HG03175 (cell line): ENCODE measurements at regions not wholly inside any gene's neighbourhood (a gene's known extent, or its start where the extent isn't known, plus 50 kb on each side); places are given as distances from the start of the nearest gene placed in this dataset.
"Not testable (repeated sequence)": the region's sequence is repeated elsewhere in the genome, so short reads cannot be mapped to it uniquely, and the experiment has no call there.

Source experiments
- ATAC-seq: cut with Tn5 transposase; IDR thresholded peaks from one replicate; pipeline ENCODE4 v1.9.1; 2021; ENCODE audit warnings: mild to moderate bottlenecking, moderate library complexity; ENCODE audit not compliant: unreplicated experiment

DNA sequence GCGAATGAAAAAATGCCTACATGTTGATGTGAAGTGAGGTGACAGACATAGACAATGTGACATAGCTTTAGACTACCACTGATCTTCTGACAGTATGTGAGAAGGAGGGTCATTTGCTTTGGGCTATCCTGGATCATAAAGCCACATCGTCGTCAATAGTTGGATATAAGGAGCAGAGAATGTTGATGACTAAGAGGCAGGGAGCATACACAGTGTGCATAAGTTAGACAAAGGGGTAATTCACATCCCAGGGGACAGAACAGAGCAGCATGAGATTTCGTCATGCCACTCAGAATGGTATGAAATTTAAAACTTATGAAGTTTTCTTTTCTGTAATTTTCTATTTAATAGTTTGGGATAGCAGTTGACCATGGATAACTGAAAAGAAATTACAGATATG lies 403.2 kb downstream of the DSC3 start:
- ATAC-seq: no peak

DNA sequence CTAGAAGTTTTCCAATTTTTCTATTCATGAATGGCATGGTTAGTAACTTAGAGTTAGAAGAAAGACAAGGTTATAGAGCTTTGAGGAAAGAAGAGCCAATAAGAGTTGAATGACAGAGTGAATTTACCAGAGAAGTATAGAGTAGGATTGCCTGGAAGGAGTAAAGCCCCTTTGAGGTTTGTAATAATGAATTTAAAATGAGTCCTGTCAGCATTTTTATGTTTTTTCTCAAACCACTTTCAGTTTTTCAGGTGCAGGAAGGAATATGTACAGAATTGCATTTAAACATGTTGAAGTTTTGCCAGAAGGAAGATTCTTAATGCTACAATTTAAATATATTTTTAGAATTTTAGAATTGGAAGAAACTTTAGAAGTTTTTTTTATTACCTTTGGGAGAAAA lies 408.3 kb downstream of the DSC3 start:
- ATAC-seq: no peak

DNA sequence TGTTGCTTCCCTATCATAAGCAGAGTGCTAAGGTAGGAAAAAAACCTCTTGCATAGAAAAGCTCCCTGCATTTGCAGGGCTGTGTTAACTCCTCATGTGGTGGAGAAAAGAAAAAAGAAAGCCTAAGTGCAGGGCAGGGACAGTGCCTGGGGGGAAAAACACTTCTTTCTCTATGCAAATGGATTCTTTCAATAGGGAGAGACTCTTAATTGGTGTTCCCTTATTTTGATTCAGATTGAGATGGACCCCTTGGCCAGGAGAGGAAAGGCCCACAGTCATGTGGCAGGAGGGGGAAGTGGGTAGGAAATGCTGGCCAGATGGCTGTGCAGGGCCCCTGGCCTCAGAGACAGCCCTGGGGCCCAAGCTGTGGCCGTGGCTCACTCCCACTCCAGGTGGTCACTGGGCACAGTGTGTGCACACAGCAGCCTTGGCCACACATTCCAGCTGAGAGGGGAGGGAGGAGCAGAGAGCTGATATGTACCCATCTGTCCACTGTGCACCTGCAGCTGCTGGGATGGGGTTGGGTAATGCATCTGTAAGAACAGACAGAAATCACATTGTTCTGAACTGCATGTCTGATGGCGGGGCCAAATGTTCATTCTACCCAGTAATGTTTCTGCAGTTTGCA lies 410.4 kb downstream of the DSC3 start:
- no peak for ATAC-seq

GRCh38 chr18:30625961-30626360 lies 416.6 kb downstream of the DSC3 start:
- ATAC-seq: no peak

- ATAC-seq: no peak
Measured at GRCh38 chr18:30623401-30624065, 419.0 kb downstream of the DSC3 start.

DNA sequence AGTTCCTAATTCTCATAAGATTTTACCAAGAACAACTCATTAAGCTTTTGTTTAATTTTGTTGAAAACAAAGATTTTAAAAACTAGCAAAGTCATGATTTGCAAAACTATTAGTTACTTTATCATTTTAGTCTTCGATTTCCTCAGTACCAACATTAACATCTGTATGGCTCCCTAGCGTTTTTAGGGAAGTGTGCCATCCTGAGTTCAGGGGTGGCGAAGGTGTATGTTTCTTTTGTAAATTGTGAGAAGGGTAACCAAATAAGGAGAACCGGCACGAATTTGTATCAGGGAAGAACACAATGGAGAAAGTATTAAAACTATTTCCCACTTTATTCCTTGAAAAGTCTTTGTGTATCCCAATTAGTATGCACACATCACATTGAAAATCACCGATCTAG lies 419.9 kb downstream of the DSC3 start:
- ATAC-seq: no peak

GRCh38 chr18:30622104-30622503 lies 420.4 kb downstream of the DSC3 start:
- no peak for ATAC-seq

DNA sequence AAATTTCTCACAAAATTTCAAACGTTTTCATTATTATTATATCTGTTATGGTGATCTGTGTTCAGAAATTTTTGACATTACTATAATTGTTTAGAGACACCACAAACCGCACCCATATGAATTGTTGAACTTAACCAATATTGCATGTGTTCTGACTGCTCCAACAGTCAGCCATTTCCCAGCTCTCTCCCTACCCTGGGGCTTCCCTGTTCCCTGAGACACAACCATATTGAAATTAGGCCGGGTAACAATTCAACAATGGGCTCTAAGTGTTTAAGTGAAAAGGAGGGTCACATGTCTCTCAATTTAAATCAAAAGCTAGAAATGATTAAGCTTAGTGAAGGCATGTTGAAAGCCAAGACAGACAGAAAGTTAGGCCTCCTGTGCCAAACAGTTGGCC lies 424.0 kb downstream of the DSC3 start:
- no peak for ATAC-seq

DNA sequence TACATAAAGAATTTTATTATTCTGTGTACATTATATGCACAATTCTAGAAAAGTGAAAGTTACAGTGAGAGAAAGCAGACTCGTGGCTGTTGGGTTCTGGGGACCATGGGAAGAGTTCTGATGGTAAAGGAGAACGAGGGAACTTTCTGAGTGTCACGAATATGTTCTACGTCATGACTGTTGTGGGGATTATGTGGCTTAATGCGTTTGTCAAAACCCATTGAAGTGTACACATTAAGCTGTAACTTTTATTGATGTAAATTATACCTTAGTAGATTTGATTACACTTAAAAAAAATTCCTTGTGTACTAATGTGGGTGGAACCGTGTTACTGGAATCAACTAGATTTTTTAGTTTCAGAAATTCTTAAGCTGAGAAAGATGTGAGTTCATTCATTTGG lies 426.1 kb downstream of the DSC3 start:
- no peak for ATAC-seq

- no peak for ATAC-seq
Measured at GRCh38 chr18:30613467-30613801, 429.1 kb downstream of the DSC3 start.

DNA sequence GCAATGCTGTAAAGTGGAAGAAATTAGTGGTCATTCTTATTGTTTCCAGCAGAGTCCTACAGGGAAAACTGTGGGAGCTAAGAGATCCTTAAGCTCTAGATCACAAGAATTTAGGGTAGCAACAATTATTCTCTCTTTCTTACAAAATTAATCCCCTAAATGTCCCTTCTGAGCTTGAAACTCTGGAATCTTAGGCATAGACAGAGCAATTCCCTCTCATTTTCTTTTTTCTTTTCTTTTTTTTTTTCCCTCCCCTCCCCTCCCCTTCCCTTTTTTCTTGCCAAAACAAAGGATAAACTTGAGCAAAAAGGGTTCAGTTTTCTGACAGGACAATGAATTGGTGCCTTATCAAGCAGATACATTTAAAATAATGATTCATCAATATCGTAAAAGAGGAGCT lies 441.0 kb downstream of the DSC3 start:
- no peak for ATAC-seq

DNA sequence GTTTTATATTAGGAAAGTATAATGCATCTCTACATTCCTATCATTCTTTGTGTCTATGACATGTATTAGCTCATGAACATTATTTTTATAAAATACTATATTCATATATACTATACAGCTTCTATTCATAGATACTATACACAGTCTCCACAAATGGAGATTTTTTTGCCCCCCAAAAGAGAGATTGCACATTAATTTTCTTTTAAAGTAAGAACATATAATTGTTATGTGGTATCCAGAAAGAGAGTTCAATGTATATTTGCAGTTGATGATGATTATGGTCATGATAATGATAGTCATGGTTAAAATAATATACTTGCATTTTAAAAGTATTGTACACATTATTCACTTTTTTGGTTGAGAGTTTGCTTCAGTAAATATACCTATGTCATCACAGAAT lies 445.3 kb downstream of the DSC3 start:
- ATAC-seq: no peak

DNA sequence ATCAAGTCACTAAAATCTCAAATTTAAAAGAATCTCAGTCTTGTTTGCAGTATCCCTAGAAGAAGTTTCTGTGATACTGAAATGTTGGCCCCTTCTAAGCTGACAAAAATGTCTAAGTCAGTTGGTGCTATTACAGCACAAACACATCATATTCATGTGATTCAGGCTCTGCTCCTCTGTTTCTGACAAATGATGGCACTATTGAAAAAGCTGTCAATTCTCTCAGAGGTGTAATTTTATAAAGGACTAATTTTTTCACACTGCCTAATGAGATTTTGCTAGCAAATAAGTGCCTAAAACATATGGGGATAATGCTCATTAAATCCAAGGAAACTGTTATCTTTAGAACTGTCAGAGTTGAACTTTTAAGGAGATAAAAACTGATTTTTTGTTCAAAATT lies 445.9 kb downstream of the DSC3 start:
- no peak for ATAC-seq

DNA sequence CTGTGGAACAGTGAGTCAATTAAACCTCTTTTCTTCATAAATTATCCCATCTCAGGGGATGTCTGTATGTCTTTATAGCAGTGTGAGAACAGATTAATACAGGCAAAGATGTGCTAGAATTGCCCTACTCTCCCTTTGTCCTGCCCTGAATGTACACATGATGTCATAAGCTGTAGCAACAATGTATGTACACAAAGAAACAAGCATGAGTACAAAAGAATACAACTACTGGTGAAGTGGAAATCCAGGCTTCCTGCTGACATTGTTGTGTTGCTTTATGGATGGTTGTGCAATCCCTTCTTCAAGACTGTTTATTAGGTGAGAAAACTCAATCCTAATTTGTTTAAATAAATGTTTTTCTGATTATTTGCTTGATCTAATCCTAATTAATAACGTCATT lies 446.6 kb downstream of the DSC3 start:
- no peak for ATAC-seq

DNA sequence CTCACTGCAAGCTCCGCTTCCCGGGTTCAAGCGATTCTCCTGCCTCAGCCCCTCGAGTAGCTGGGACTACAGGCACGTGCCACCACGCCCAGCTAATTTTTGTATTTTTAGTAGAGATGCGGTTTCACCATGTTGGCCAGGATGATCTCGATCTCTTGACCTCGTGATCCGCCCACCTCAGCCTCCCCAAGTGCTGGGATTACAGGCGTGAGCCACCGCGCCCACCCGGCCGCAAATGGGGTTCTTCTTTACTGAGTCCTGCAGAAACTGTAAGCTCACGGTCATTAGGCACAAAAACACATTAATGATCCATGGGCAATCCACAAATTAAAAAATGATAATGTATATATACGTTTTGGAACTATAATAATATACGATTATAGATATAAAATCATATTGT lies 447.6 kb downstream of the DSC3 start:
- ATAC-seq: not testable (repeated sequence)

DNA sequence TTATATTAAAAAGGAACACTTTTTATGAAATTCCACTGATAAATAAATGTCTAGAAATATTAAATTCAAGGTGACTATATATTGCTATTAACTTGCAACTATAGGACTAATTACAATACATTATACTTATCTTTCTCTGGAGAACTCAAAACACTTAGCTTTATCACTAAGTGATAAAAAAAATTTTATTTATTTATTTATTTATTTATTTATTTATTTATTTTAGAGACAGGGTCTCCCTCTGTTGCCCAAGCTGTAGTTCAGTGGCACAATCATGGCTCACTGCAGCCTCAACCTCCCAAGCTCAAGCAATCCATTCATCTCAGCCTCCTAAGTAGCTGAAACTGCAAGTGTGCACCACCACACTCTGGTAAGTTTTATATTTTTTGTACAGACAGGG lies 451.1 kb downstream of the DSC3 start:
- ATAC-seq: no peak

GRCh38 chr18:30588673-30589164 lies 453.8 kb downstream of the DSC3 start:
- ATAC-seq: no peak

DNA sequence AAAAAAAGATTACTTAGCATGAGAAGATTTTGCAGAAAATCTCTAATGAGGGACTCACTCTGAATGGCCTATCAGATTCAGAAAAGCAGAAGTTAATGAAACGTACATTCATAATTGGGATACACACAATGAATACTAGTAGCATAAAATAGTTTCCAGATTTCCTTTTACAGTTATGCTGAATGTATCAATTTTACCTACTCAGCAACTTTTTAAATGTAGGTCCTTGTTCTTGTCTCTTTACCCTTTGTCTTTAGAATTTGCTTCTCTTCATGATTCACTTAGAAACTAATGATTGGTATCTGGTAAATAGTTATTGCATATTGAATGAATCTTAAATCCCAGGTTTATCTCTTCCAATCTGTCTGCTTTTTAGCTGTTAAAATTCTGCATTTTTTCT lies 458.8 kb downstream of the DSC3 start:
- no peak for ATAC-seq

DNA sequence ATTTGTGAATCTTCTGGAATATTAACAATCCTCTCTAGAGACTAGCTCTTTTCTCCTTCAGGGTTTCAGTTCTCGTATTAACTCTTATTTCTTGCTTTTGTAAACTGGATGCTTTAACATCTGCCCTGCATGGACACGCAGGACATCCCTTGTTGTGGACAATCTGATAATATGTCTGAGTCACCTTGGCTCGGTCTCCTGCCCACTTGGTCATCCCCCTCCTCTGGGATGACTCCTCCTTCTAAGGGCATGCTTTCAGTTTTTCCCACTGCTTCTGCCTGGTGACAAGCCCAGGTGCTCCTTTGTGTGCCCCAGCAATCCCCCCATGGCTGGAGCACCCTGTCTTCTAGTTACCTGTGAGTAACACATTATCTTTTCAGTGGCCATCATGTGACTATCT lies 460.5 kb downstream of the DSC3 start:
- ATAC-seq: no peak

GRCh38 chr18:30578707-30579106 lies 463.8 kb downstream of the DSC3 start:
- ATAC-seq: no peak

- ATAC-seq: no peak
Measured at GRCh38 chr18:30572214-30572613, 470.3 kb downstream of the DSC3 start.

DNA sequence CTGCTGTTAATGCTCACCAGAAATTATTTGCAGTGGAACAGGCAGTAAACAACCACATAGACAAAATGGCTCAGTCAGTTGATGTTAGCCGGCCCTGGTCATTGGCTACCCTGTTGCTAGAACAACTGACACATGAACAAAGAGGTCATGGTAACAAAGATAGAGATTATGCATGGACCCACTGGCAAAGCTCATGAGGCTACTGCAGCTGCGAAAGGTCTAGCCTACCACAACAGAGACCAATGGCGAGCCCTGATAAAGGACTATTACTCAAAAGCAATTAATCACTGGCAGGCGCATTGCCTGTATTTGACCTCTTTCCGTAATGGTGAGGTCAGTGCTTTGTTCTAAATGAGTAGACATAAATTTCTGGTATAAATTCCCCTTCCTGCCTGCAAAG lies 474.2 kb downstream of the DSC3 start:
- ATAC-seq: no peak

DNA sequence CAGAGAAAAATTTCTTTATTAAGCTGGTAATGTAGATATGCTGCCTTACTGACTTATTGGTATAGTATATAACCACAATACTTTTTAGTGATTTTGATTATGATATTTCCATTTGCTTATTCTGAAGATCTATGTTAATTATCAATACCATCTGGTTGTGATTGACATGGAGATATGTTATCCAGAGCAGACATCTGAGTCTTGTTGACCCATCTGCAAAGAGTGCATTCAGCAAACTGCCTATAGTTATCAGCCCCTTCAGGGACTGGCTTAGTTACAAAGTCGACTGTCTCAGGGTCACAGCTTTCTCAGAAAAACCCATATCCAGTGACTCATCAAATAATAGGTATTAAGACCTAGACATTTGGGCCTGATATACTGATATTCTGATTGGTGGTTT lies 475.7 kb downstream of the DSC3 start:
- ATAC-seq: no peak
